KMS-11 (cell line): ENCODE measurements at regions not wholly inside any gene's neighbourhood (a gene's known extent, or its start where the extent isn't known, plus 50 kb on each side); places are given as distances from the start of the nearest gene placed in this dataset.

ENCODE experiments used
- H2AFZ ChIP-seq: fragments of 200-600 bp; sonication (generic); 2 replicates; pipeline ENCODE4 v1.6.1; 2016; ENCODE audit warnings: antibody characterized with exemption, mixed run types, low read depth
- H3K27ac ChIP-seq: fragments of 200-600 bp; sonication (generic); 2 replicates; pipeline ENCODE4 v1.6.1; 2016; ENCODE audit warnings: mild to moderate bottlenecking, mixed run types
- H3K27me3 ChIP-seq: fragments of 200-600 bp; sonication (generic); 2 replicates; pipeline ENCODE4 v1.6.1; 2017; ENCODE audit warnings: mild to moderate bottlenecking, low read depth, mixed run types, moderate library complexity; ENCODE audit not compliant: insufficient read depth
- H3K36me3 ChIP-seq: fragments of 200-600 bp; sonication (generic); 2 replicates; pipeline ENCODE4 v1.6.1; 2017; ENCODE audit warnings: mild to moderate bottlenecking, mixed run types; ENCODE audit not compliant: insufficient read depth
- H3K4me1 ChIP-seq: fragments of 200-600 bp; sonication (generic); 2 replicates; pipeline ENCODE4 v1.6.1; 2016; ENCODE audit warnings: mild to moderate bottlenecking, low read depth, mixed run types; ENCODE audit not compliant: poor library complexity, severe bottlenecking
- H3K4me2 ChIP-seq: fragments of 200-600 bp; sonication (generic); 2 replicates; pipeline ENCODE4 v1.7.0; 2016; ENCODE audit warnings: mild to moderate bottlenecking, mixed run types
- H3K4me3 ChIP-seq: fragments of 200-600 bp; sonication (generic); IDR thresholded peaks from 2 replicates; pipeline ENCODE4 v1.6.1; 2017; ENCODE audit warnings: low read depth, low read length, mixed read lengths; ENCODE audit not compliant: insufficient read depth
- H3K79me2 ChIP-seq: fragments of 200-600 bp; sonication (generic); 2 replicates; pipeline ENCODE4 v1.6.1; 2016; ENCODE audit warnings: low read depth, mixed run types; ENCODE audit not compliant: insufficient read depth
- H3K9ac ChIP-seq: fragments of 200-600 bp; sonication (generic); 2 replicates; pipeline ENCODE4 v1.6.1; 2016; ENCODE audit warnings: mild to moderate bottlenecking, mixed run types
- H4K20me1 ChIP-seq: fragments of 200-600 bp; sonication (generic); 2 replicates; pipeline ENCODE4 v1.6.1; 2016; ENCODE audit warnings: mild to moderate bottlenecking, mixed run types; ENCODE audit not compliant: insufficient read depth
- CTCF ChIP-seq: fragments of 200-600 bp; sonication (generic); conservative IDR thresholded peaks from 2 replicates; pipeline ENCODE4 v1.6.1; 2017; ENCODE audit warnings: low read depth, mild to moderate bottlenecking, antibody characterized with exemption, low read length, moderate library complexity, mixed read lengths

GRCh38 chr10:18795549-18795948 lies 136.3 kb downstream of the ARL5B start:
- H3K4me2 ChIP-seq, result no peak overlapping the region

GRCh38 chr10:18797286-18797685 lies 138.1 kb downstream of the ARL5B start:
- no peak overlapping the region for H3K9ac ChIP-seq
- no peak for TF ChIP-seq CTCF

More at GRCh38 chr10:18795549-18795948, 136.3 kb downstream of the ARL5B start:
- Histone ChIP-seq H3K9ac (no peak overlapping the region), H3K27me3 (no peaks in the 10 kb centered on the region), H3K79me2 (no peaks in the 10 kb centered on the region), H3K36me3 (no peaks in the 10 kb centered on the region), H3K4me3 (no peak overlapping the region), H3K27ac (no peak overlapping the region), H4K20me1 (no peaks in the 10 kb centered on the region), H3K4me1 (no peaks in the 10 kb centered on the region), H2AFZ (no peak overlapping the region)
- TF ChIP-seq CTCF, result no peak

DNA sequence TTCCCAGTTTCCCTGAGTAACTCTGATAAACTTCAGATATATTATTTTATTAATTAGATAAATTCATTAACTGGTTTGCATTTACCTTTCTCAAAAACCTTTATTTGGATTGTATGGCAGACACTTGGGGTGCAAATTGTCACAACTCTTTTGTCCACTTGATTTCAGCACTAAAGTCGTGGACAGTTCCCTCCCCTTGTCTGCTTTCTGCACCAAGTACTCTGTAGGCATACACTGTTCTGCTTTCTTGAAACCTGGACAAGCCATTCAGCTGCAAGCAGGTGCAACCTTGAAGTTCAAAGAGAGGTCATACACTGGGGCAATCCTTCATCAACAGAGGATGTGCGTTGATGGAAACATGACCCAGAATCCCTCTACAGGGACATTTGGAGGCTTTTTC lies 162.9 kb downstream of the ARL5B start:
- Histone ChIP-seq H3K9ac (no peak overlapping the region), H3K27ac (no peak overlapping the region), H3K4me1 (no peaks in the 10 kb centered on the region), H3K4me2 (no peak overlapping the region), H3K4me3 (no peak overlapping the region), H3K79me2 (no peaks in the 10 kb centered on the region), H3K36me3 (no peaks in the 10 kb centered on the region), H4K20me1 (no peaks in the 10 kb centered on the region), H3K27me3 (no peaks in the 10 kb centered on the region), H2AFZ (no peak overlapping the region)
- TF ChIP-seq CTCF, result no peak

More at GRCh38 chr10:18797286-18797685, 138.1 kb downstream of the ARL5B start:
- Histone ChIP-seq H3K36me3 (no peaks in the 10 kb centered on the region), H3K4me3 (no peak overlapping the region), H3K4me2 (no peak overlapping the region), H2AFZ (no peak overlapping the region), H3K4me1 (no peaks in the 10 kb centered on the region), H4K20me1 (no peaks in the 10 kb centered on the region), H3K27ac (no peak overlapping the region), H3K27me3 (no peaks in the 10 kb centered on the region), H3K79me2 (no peaks in the 10 kb centered on the region)

DNA sequence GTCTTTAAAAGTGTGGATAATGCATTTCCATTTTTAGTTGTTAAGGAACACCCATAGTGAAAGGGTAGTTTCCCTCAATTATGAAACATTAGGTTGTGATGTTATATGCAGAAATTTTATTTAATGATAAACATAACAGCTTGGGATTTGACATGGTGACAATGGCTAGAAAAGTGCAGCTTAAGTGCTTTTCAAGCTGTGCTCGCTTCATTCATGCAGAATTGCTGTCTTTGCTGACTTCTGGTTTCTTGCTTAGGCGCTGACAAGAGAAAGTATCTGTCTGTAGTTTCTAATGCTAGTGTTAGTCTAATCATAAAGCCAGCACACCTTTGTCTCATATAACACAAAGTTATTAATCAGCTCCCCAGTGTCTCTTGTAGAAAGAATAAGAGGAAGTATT lies 170.0 kb downstream of the ARL5B start:
- no peaks in the 10 kb centered on the region for H3K4me1 ChIP-seq
- H3K4me3 ChIP-seq, result no peak overlapping the region
- no peaks in the 10 kb centered on the region for H4K20me1 ChIP-seq
- H3K9ac ChIP-seq, result no peak overlapping the region
- no peak overlapping the region for H3K27ac ChIP-seq
- no peak overlapping the region for H2AFZ ChIP-seq
- no peaks in the 10 kb centered on the region for H3K79me2 ChIP-seq
- no peaks in the 10 kb centered on the region for H3K27me3 ChIP-seq
- H3K4me2 ChIP-seq, result no peak overlapping the region
- no peaks in the 10 kb centered on the region for H3K36me3 ChIP-seq
- no peak for TF ChIP-seq CTCF
